ENCODE measurements at regions not wholly inside any gene's neighbourhood (a gene's known extent, or its start where the extent isn't known, plus 50 kb on each side); places are given as distances from the start of the nearest gene placed in this dataset.

DNA sequence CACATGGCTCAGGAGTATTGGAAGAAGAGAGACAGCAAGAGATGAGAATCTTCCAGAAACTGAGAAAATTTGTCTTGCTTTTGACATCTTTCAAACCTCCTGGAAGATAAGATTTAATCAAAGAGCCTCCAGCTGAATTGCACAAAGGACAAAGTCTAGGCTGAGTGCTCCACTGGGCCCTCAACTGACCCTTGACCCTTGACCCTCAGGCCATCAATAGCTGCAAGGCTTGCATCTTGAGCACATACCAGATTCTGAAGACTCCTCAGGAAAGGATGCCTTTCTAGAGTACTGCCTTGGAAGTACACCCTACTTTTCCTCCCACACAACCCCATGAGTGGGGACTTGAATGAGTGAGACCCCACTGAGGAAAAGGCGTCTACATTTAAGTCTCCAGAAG is 1125.5 kb downstream of the BCL11A start:
- Histone ChIP-seq H3K23ac (ENCODE audit: insufficient read length) (no peak overlapping the region), H2AFZ (ENCODE audit: low read length) (no peak overlapping the region), H2AK5ac (ENCODE audit: low read depth, low read length) (no peak overlapping the region), H4K8ac (ENCODE audit: extremely low read depth, insufficient read depth, low read length) (no peak overlapping the region), H2BK120ac (replicated peaks; ENCODE audit: low read depth, low read length) (no peak overlapping the region), H2BK15ac (ENCODE audit: low read length) (no peak overlapping the region), H2BK20ac (ENCODE audit: low read length) (no peak overlapping the region), H3K56ac (replicated peaks; ENCODE audit: insufficient read length, low read depth, low read length) (no peak overlapping the region), H3K4me1 (replicated peaks in 1 of 4; ENCODE audit: control insufficient read depth in 3 of 4, insufficient read depth in 4 of 4, low read length in 3 of 4) (peaks cover 0 to 4% (median 3%) of the 10 kb centered on the region in 4 experiments; a peak in 4 of 7 replicates), H3K9me3 (ENCODE audit: insufficient read depth in 2 of 2, low read depth in 1 of 2, low read length in 1 of 2) (peaks cover 0 to 5% of the 10 kb centered on the region in 2 experiments; a peak in 1 of 4 replicates), H3K36me3 (ENCODE audit: control insufficient read depth in 2 of 4, insufficient read depth in 4 of 4, low read length in 3 of 4) (no peaks in the 10 kb centered on the region), H4K20me1 (replicated peaks in 1 of 2; ENCODE audit: control insufficient read depth in 1 of 2, insufficient read depth in 2 of 2, low read length in 2 of 2) (no peaks in the 10 kb centered on the region), H3K4me3 (ENCODE audit: extremely low read depth in 1 of 4, insufficient read depth in 2 of 4, low read depth in 3 of 4, low read length in 4 of 4) (no peak overlapping the region), H3K79me2 (ENCODE audit: control insufficient read depth in 1 of 2, insufficient read depth in 2 of 2, low read length in 2 of 2) (no peaks in the 10 kb centered on the region), H2BK12ac (ENCODE audit: low read depth, low read length) (no peak overlapping the region), H4K91ac (replicated peaks; ENCODE audit: insufficient read length, low read length) (no peak overlapping the region), H3K27ac (ENCODE audit: low read depth, low read length) (no peak overlapping the region), H4K5ac (ENCODE audit: insufficient read length, low read depth, low read length) (no peak overlapping the region), H3K79me1 (ENCODE audit: low read depth, low read length) (no peaks in the 10 kb centered on the region), H3K27me3 (replicated peaks in 1 of 4; ENCODE audit: control insufficient read depth in 3 of 4, extremely low read depth in 1 of 4, insufficient read depth in 3 of 4, low read length in 3 of 4) (peaks cover 0 to 2% (median 0%) of the 10 kb centered on the region in 4 experiments; a peak in 1 of 7 replicates), H3K14ac (ENCODE audit: insufficient read length) (no peak overlapping the region), H3K4me2 (ENCODE audit: insufficient read depth in 1 of 2, low read depth in 2 of 2, low read length in 2 of 2) (no peak overlapping the region), H3K23me2 (ENCODE audit: low read depth, low read length) (no peaks in the 10 kb centered on the region; the same call in 1 of the 2 replicates), H3K9ac (replicated peaks in 1 of 4; ENCODE audit: extremely low read depth in 1 of 4, low read depth in 3 of 4, low read length in 3 of 4) (no peak overlapping the region), H3K18ac (ENCODE audit: extremely low read depth, low read length) (no peak overlapping the region), H2BK5ac (ENCODE audit: low read depth, low read length) (no peak overlapping the region), H3K4ac (replicated peaks; ENCODE audit: insufficient read length, low read depth, low read length) (no peak overlapping the region)
- no peak for DNase-seq (ENCODE audit: low read depth in 1 of 2, low spot score in 2 of 2)
- WGBS, 2 experiments (ENCODE audit: extremely low coverage in 1 of 2, insufficient coverage in 1 of 2, insufficient read length in 1 of 2, insufficient replicate concordance in 2 of 2, low coverage in 1 of 2, low lambda C conversion rate in 2 of 2, missing lambda C conversion rate in 1 of 2), result 83% methylated on average over 1 of the region's 1 CpG; no CpG with 5 or more reads in 1 of the 2 experiments
- ChIA-PET CTCF (ENCODE audit: partially characterized antibody) (interaction anchor here (0.7 to 1.0 kb wide), 3 partner anchors 151 to 767 kb away, joined by 3 read pairs; no protein-coding TSS in a partner anchor), POLR2A (ENCODE audit: partially characterized antibody) (no interaction called here)
- no peak for FAIRE-seq
